ENCODE measurements at regions not wholly inside any gene's neighbourhood (a gene's known extent, or its start where the extent isn't known, plus 50 kb on each side); places are given as distances from the start of the nearest gene placed in this dataset.

GRCh38 chr3:22988566-22988965 is 214.6 kb upstream of the UBE2E2 start:
- no peak for ATAC-seq
- no peak for TF ChIP-seq SNAI2 (CRISPR knock-in tag; IDR thresholded peaks at IDR 0.05)
- no peak for TF ChIP-seq OSR1 (CRISPR knock-in tag; IDR thresholded peaks at IDR 0.05)
- TF ChIP-seq ARNTL (CRISPR knock-in tag; IDR thresholded peaks at IDR 0.05; ENCODE audit: borderline replicate concordance, low read depth): no peak
- no peak for TF ChIP-seq ZC3H10 (CRISPR knock-in tag; IDR thresholded peaks at IDR 0.05)
- no peak for TF ChIP-seq ZFP3 (CRISPR knock-in tag; IDR thresholded peaks at IDR 0.05)
- TF ChIP-seq CSDC2 (CRISPR knock-in tag; IDR thresholded peaks at IDR 0.05): no peak
- TF ChIP-seq ZNF565 (CRISPR knock-in tag; conservative IDR thresholded peaks at IDR 0.05; ENCODE audit: low read depth): no peak
- no peak for TF ChIP-seq TSHZ2 (CRISPR knock-in tag; IDR thresholded peaks at IDR 0.05)
- no peak for TF ChIP-seq PPARA (CRISPR knock-in tag; IDR thresholded peaks at IDR 0.05; ENCODE audit: borderline replicate concordance)
- TF ChIP-seq BACH2 (CRISPR knock-in tag; IDR thresholded peaks at IDR 0.05; ENCODE audit: borderline replicate concordance): no peak
- no peak for TF ChIP-seq RARB (CRISPR knock-in tag; IDR thresholded peaks at IDR 0.05)

GRCh38 chr3:22989716-22990115 is 213.4 kb upstream of the UBE2E2 start:
- TF ChIP-seq POU6F1 (CRISPR knock-in tag; IDR thresholded peaks at IDR 0.05; ENCODE audit: borderline replicate concordance, low read depth): no peak
- no peak for TF ChIP-seq ZFP30 (CRISPR knock-in tag; IDR thresholded peaks at IDR 0.05)
- TF ChIP-seq SNAI2 (CRISPR knock-in tag; IDR thresholded peaks at IDR 0.05): no peak
- no peak for TF ChIP-seq ESRRG (CRISPR knock-in tag; IDR thresholded peaks at IDR 0.05)
- no peak for TF ChIP-seq TOX (CRISPR knock-in tag; IDR thresholded peaks at IDR 0.05; ENCODE audit: borderline replicate concordance)
- TF ChIP-seq ZNF565 (CRISPR knock-in tag; conservative IDR thresholded peaks at IDR 0.05; ENCODE audit: low read depth): no peak
- TF ChIP-seq TCF4 (CRISPR knock-in tag; IDR thresholded peaks at IDR 0.05; ENCODE audit: borderline replicate concordance): no peak
- TF ChIP-seq ZNF8 (CRISPR knock-in tag; IDR thresholded peaks at IDR 0.05): no peak
- no peak for TF ChIP-seq ARNTL (CRISPR knock-in tag; IDR thresholded peaks at IDR 0.05; ENCODE audit: borderline replicate concordance, low read depth)
- TF ChIP-seq BACH2 (CRISPR knock-in tag; IDR thresholded peaks at IDR 0.05; ENCODE audit: borderline replicate concordance): no peak
- TF ChIP-seq OSR1 (CRISPR knock-in tag; IDR thresholded peaks at IDR 0.05): no peak
- ATAC-seq: no peak

GRCh38 chr3:22990291-22991200 is 212.6 kb upstream of the UBE2E2 start:
- TF ChIP-seq ZFP30 (CRISPR knock-in tag; IDR thresholded peaks at IDR 0.05) (no peak), PATZ1 (CRISPR knock-in tag; IDR thresholded peaks at IDR 0.05; ENCODE audit: borderline replicate concordance) (no peak)
- ATAC-seq: no peak

- TF ChIP-seq TOX (CRISPR knock-in tag; IDR thresholded peaks at IDR 0.05; ENCODE audit: borderline replicate concordance) (no peak), TSHZ2 (CRISPR knock-in tag; IDR thresholded peaks at IDR 0.05) (no peak), ZNF8 (CRISPR knock-in tag; IDR thresholded peaks at IDR 0.05) (no peak), RARB (CRISPR knock-in tag; IDR thresholded peaks at IDR 0.05) (no peak), ZFP30 (CRISPR knock-in tag; IDR thresholded peaks at IDR 0.05) (no peak), TCF4 (CRISPR knock-in tag; IDR thresholded peaks at IDR 0.05; ENCODE audit: borderline replicate concordance) (no peak; the same call in 1 of the 2 replicates), ZNF565 (CRISPR knock-in tag; conservative IDR thresholded peaks at IDR 0.05; ENCODE audit: low read depth) (no peak), PPARA (CRISPR knock-in tag; IDR thresholded peaks at IDR 0.05; ENCODE audit: borderline replicate concordance) (no peak), ZC3H10 (CRISPR knock-in tag; IDR thresholded peaks at IDR 0.05) (no peak), ARNTL (CRISPR knock-in tag; IDR thresholded peaks at IDR 0.05; ENCODE audit: borderline replicate concordance, low read depth) (no peak), ZFP3 (CRISPR knock-in tag; IDR thresholded peaks at IDR 0.05) (no peak), POU6F1 (CRISPR knock-in tag; IDR thresholded peaks at IDR 0.05; ENCODE audit: borderline replicate concordance, low read depth) (no peak), OSR1 (CRISPR knock-in tag; IDR thresholded peaks at IDR 0.05) (no peak), PATZ1 (CRISPR knock-in tag; IDR thresholded peaks at IDR 0.05; ENCODE audit: borderline replicate concordance) (no peak), ISL1 (CRISPR knock-in tag; IDR thresholded peaks at IDR 0.05) (no peak), BACH2 (CRISPR knock-in tag; IDR thresholded peaks at IDR 0.05; ENCODE audit: borderline replicate concordance) (no peak), ESRRG (CRISPR knock-in tag; IDR thresholded peaks at IDR 0.05) (no peak)
- no peak for ATAC-seq
Measured at GRCh38 chr3:22994781-22995180, 208.3 kb upstream of the UBE2E2 start.

Data from SK-N-SH treated with all-trans-retinoic acid at 6 μM for 48 hours (cell line).